ENCODE measurements at regions not wholly inside any gene's neighbourhood (a gene's known extent, or its start where the extent isn't known, plus 50 kb on each side); places are given as distances from the start of the nearest gene placed in this dataset.

GRCh38 chr4:156636381-156636780 lies 335.2 kb downstream of the PDGFC start:
- Mint-ChIP-seq H3K27ac (no peak overlapping the region), H3K4me3 (no peak overlapping the region), H3K36me3 (ENCODE audit: low read depth) (no peaks in the 10 kb centered on the region), H3K9me3 (no peaks in the 10 kb centered on the region), H3K4me1 (peaks cover 6% of the 10 kb centered on the region), H3K27me3 (ENCODE audit: insufficient read depth) (no peaks in the 10 kb centered on the region)
- no peaks in the 10 kb centered on the region for H3K4me1 ChIP-seq (ENCODE audit: control insufficient read depth, insufficient read depth, low read length)
- no peaks in the 10 kb centered on the region for H3K36me3 ChIP-seq (ENCODE audit: control insufficient read depth, insufficient read depth, low read length)
- H3K4me3 ChIP-seq (ENCODE audit: low read length), result no peak overlapping the region
- no peaks in the 10 kb centered on the region for H3K27me3 ChIP-seq (ENCODE audit: control insufficient read depth, insufficient read depth, low read length, poor library complexity, severe bottlenecking)
- no peak for TF ChIP-seq CTCF (conservative IDR thresholded peaks at IDR 0.05)
- H3K27ac ChIP-seq (ENCODE audit: low read depth, low read length), result no peak overlapping the region
- DNase-seq, result no peak
- 95 to 100% methylated on average over 1 to 4 of the region's 4 CpGs for WGBS, 2 experiments (ENCODE audit: insufficient coverage in 1 of 2, insufficient read length in 1 of 2)
- no peak overlapping the region for H3K9ac ChIP-seq (ENCODE audit: extremely low read depth, low read length, poor library complexity, severe bottlenecking)
- H3K9me3 ChIP-seq (ENCODE audit: control insufficient read depth, low read length), result no peaks in the 10 kb centered on the region

GRCh38 chr4:156635051-156635450 lies 336.5 kb downstream of the PDGFC start:
- WGBS, 2 experiments (ENCODE audit: insufficient coverage in 1 of 2, insufficient read length in 1 of 2), result 91% methylated on average over 1 of the region's 1 CpG; no CpG with 5 or more reads in 1 of the 2 experiments
- Histone ChIP-seq H3K27ac (ENCODE audit: low read depth, low read length) (no peak overlapping the region), H3K27me3 (ENCODE audit: control insufficient read depth, insufficient read depth, low read length, poor library complexity, severe bottlenecking) (no peaks in the 10 kb centered on the region), H3K4me3 (ENCODE audit: low read length) (no peak overlapping the region), H3K9ac (ENCODE audit: extremely low read depth, low read length, poor library complexity, severe bottlenecking) (no peak overlapping the region), H3K4me1 (ENCODE audit: control insufficient read depth, insufficient read depth, low read length) (no peaks in the 10 kb centered on the region), H3K9me3 (ENCODE audit: control insufficient read depth, low read length) (no peaks in the 10 kb centered on the region), H3K36me3 (ENCODE audit: control insufficient read depth, insufficient read depth, low read length) (no peaks in the 10 kb centered on the region)
- Mint-ChIP-seq H3K4me1 (peaks cover 6% of the 10 kb centered on the region), H3K4me3 (no peak overlapping the region), H3K36me3 (ENCODE audit: low read depth) (no peaks in the 10 kb centered on the region), H3K27ac (no peak overlapping the region), H3K27me3 (ENCODE audit: insufficient read depth) (no peaks in the 10 kb centered on the region), H3K9me3 (no peaks in the 10 kb centered on the region)
- no peak for TF ChIP-seq CTCF (conservative IDR thresholded peaks at IDR 0.05)
- DNase-seq, result no peak

- Histone ChIP-seq H3K36me3 (ENCODE audit: control insufficient read depth, insufficient read depth, low read length) (no peaks in the 10 kb centered on the region), H3K9ac (ENCODE audit: extremely low read depth, low read length, poor library complexity, severe bottlenecking) (no peak overlapping the region), H3K9me3 (ENCODE audit: control insufficient read depth, low read length) (no peaks in the 10 kb centered on the region), H3K4me3 (ENCODE audit: low read length) (no peak overlapping the region), H3K27ac (ENCODE audit: low read depth, low read length) (no peak overlapping the region), H3K4me1 (ENCODE audit: control insufficient read depth, insufficient read depth, low read length) (no peaks in the 10 kb centered on the region), H3K27me3 (ENCODE audit: control insufficient read depth, insufficient read depth, low read length, poor library complexity, severe bottlenecking) (no peaks in the 10 kb centered on the region)
- TF ChIP-seq CTCF (conservative IDR thresholded peaks at IDR 0.05), result no peak
- 91% methylated on average over 1 of the region's 1 CpG; no CpG with 5 or more reads in 1 of the 2 experiments for WGBS, 2 experiments (ENCODE audit: insufficient coverage in 1 of 2, insufficient read length in 1 of 2)
- no peaks in the 10 kb centered on the region for H3K36me3 Mint-ChIP-seq (ENCODE audit: low read depth)
- DNase-seq, result no peak
- H3K4me3 Mint-ChIP-seq, result no peak overlapping the region
- no peak overlapping the region for H3K27ac Mint-ChIP-seq
- peaks cover 3% of the 10 kb centered on the region for H3K9me3 Mint-ChIP-seq
- H3K27me3 Mint-ChIP-seq (ENCODE audit: insufficient read depth), result no peaks in the 10 kb centered on the region
- H3K4me1 Mint-ChIP-seq, result peaks cover 6% of the 10 kb centered on the region
These were observed 337.0 kb downstream of the PDGFC start for GRCh38 chr4:156634612-156635011.
